K562 (cell line): ENCODE measurements at regions not wholly inside any gene's neighbourhood (a gene's known extent, or its start where the extent isn't known, plus 50 kb on each side); places are given as distances from the start of the nearest gene placed in this dataset.

Experiments used
- CHD4 ChIP-seq: fragments of 200-600 bp; sonication (generic); IDR thresholded peaks from 3 replicates; pipeline ENCODE4 v1.6.1; 2012; ENCODE audit warnings: low read depth, mild to moderate bottlenecking, mixed read lengths, low read length, inconsistent platforms; ENCODE audit not compliant: insufficient read depth, insufficient replicate concordance, poor library complexity, severe bottlenecking
- DPF2 ChIP-seq: fragments of 450-650 bp; IDR thresholded peaks from 2 replicates; pipeline ENCODE4 v1.6.1; 2016
- EGR1 ChIP-seq: fragments of 450-650 bp; conservative IDR thresholded peaks from 2 replicates; pipeline ENCODE4 v1.6.1; 2017; ENCODE audit warnings: mild to moderate bottlenecking
- FOXA1 ChIP-seq: fragments of 450-650 bp; IDR thresholded peaks from 2 replicates; pipeline ENCODE4 v1.6.1; 2016; ENCODE audit warnings: mild to moderate bottlenecking, borderline replicate concordance
- HDAC1 ChIP-seq, 2 experiments: fragments of 450-650 bp; IDR thresholded peaks; 2 replicates each; pipeline ENCODE4 v1.6.1; 2016 to 2017; ENCODE audit warnings: inconsistent platforms in 1 of 2, mild to moderate bottlenecking in 1 of 2, moderate library complexity in 1 of 2
- NR1H2 ChIP-seq: sonication (generic); formaldehyde crosslinking; IDR thresholded peaks from 2 replicates; pipeline ENCODE4 v1.4.0; 2020; ENCODE audit warnings: mild to moderate bottlenecking, missing genetic modification reagents
- NR2C2 ChIP-seq, 2 experiments: fragments of 200-800 bp in 1 of 2; sonication (Bioruptor generic) in 1 of 2; sonication (generic) in 1 of 2; formaldehyde crosslinking in 1 of 2; IDR thresholded peaks; 2 replicates each; pipeline versions ENCODE4 v1.6.1 to v1.8.0; 2016 to 2022; ENCODE audit warnings: mild to moderate bottlenecking in 1 of 2, missing compliant biosample characterization in 1 of 2, missing genetic modification characterization in 1 of 2, missing genetic modification reagents in 1 of 2
- POLR2AphosphoS5 ChIP-seq: IDR thresholded peaks from 2 replicates; pipeline ENCODE4 v1.6.1; 2011; ENCODE audit warnings: mild to moderate bottlenecking, low read depth, low read length, moderate library complexity; ENCODE audit not compliant: control insufficient read depth, insufficient read depth
- RAD21 ChIP-seq, 2 experiments: fragments of 250-450 bp in 1 of 2; fragments of 450-650 bp in 1 of 2; sonication (Bioruptor Pico) in 1 of 2; formaldehyde crosslinking in 1 of 2; IDR thresholded peaks in 1 of 2; conservative IDR thresholded peaks in 1 of 2; 2 replicates each; pipeline versions ENCODE4 v1.4.0 to v1.8.0; 2020 to 2022; ENCODE audit warnings: mild to moderate bottlenecking in 2 of 2, moderate library complexity in 1 of 2
- SMAD3 ChIP-seq: fragments of 450-650 bp; formaldehyde crosslinking; conservative IDR thresholded peaks from 2 replicates; pipeline ENCODE4 v1.4.0; 2020; ENCODE audit warnings: mild to moderate bottlenecking
- TF ChIP-seq, protein P1 (sequence below), 3 experiments: fragments of 200-800 bp in 1 of 3; fragments of 250-450 bp in 1 of 3; fragments of 450-650 bp in 1 of 3; sonication (Bioruptor Pico) in 1 of 3; sonication (Bioruptor generic) in 1 of 3; formaldehyde crosslinking in 1 of 3; IDR thresholded peaks; 2 replicates each; pipeline versions ENCODE4 v1.6.1 to v1.8.0; 2016 to 2022; ENCODE audit warnings: mild to moderate bottlenecking in 2 of 3, missing genetic modification characterization in 2 of 3, missing compliant biosample characterization in 1 of 3, moderate library complexity in 1 of 3
- TF ChIP-seq, protein P2 (sequence below), 3 experiments: IDR thresholded peaks in 2 of 3; conservative IDR thresholded peaks in 1 of 3; 2 replicates each; pipeline ENCODE4 v1.5.1; 2011 to 2012; ENCODE audit warnings: low read length in 3 of 3, mild to moderate bottlenecking in 3 of 3, control low read depth in 2 of 3, improper control_type of control experiment in 1 of 3, inconsistent platforms in 1 of 3, low read depth in 1 of 3, mixed read lengths in 1 of 3, moderate library complexity in 1 of 3; ENCODE audit not compliant: insufficient read depth in 2 of 3

DNA sequence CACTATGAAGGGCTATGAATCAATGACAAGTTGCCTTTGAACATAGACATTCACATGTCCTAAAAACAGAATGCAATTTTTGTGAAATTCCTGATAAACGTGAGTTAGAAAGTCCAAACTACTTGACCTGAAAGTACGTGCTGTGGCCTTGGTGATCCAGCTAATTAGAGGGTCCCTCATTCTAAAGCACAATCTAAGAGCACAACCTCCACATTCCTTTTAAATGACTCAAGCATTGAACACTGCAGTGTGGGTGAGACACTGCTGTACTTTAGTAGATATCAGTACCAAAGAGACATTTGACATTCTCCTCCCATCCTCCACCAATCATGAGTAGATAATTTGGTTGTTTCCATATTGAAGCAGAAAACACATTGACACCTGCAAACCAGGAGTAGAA, 73.5 kb downstream of the FAM47B start:
- TF ChIP-seq NR1H2 (CRISPR knock-in tag) (no peak), POLR2AphosphoS5 (no peak), DPF2 (no peak), NR2C2 (CRISPR knock-in tag; IDR thresholded peaks at IDR 0.05) (no peak), NR2C2 (tag; IDR thresholded peaks at IDR 0.05) (no peak), CHD4 (no peak), EGR1 (no peak), HDAC1 (IDR thresholded peaks at IDR 0.05) (no peak), RAD21 (CRISPR knock-in tag; conservative IDR thresholded peaks at IDR 0.05 in 1 of 2, IDR thresholded peaks at IDR 0.05 in 1 of 2) (no peak), SMAD3 (CRISPR knock-in tag) (no peak), FOXA1 (no peak)
- TF ChIP-seq, protein P1, sequence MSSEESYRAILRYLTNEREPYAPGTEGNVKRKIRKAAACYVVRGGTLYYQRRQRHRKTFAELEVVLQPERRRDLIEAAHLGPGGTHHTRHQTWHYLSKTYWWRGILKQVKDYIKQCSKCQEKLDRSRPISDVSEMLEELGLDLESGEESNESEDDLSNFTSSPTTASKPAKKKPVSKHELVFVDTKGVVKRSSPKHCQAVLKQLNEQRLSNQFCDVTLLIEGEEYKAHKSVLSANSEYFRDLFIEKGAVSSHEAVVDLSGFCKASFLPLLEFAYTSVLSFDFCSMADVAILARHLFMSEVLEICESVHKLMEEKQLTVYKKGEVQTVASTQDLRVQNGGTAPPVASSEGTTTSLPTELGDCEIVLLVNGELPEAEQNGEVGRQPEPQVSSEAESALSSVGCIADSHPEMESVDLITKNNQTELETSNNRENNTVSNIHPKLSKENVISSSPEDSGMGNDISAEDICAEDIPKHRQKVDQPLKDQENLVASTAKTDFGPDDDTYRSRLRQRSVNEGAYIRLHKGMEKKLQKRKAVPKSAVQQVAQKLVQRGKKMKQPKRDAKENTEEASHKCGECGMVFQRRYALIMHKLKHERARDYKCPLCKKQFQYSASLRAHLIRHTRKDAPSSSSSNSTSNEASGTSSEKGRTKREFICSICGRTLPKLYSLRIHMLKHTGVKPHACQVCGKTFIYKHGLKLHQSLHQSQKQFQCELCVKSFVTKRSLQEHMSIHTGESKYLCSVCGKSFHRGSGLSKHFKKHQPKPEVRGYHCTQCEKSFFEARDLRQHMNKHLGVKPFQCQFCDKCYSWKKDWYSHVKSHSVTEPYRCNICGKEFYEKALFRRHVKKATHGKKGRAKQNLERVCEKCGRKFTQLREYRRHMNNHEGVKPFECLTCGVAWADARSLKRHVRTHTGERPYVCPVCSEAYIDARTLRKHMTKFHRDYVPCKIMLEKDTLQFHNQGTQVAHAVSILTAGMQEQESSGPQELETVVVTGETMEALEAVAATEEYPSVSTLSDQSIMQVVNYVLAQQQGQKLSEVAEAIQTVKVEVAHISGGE (CRISPR knock-in tag; IDR thresholded peaks at IDR 0.05): no peak
- TF ChIP-seq, protein P2, sequence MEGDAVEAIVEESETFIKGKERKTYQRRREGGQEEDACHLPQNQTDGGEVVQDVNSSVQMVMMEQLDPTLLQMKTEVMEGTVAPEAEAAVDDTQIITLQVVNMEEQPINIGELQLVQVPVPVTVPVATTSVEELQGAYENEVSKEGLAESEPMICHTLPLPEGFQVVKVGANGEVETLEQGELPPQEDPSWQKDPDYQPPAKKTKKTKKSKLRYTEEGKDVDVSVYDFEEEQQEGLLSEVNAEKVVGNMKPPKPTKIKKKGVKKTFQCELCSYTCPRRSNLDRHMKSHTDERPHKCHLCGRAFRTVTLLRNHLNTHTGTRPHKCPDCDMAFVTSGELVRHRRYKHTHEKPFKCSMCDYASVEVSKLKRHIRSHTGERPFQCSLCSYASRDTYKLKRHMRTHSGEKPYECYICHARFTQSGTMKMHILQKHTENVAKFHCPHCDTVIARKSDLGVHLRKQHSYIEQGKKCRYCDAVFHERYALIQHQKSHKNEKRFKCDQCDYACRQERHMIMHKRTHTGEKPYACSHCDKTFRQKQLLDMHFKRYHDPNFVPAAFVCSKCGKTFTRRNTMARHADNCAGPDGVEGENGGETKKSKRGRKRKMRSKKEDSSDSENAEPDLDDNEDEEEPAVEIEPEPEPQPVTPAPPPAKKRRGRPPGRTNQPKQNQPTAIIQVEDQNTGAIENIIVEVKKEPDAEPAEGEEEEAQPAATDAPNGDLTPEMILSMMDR (IDR thresholded peaks at IDR 0.05 in 2 of 3, conservative IDR thresholded peaks at IDR 0.05 in 1 of 3; ENCODE audit: insufficient read depth in 2 of 3, low read depth in 1 of 3, low read length in 3 of 3): no peak
